ENCODE measurements at regions not wholly inside any gene's neighbourhood (a gene's known extent, or its start where the extent isn't known, plus 50 kb on each side); places are given as distances from the start of the nearest gene placed in this dataset.
"Not testable (repeated sequence)": the region's sequence is repeated elsewhere in the genome, so short reads cannot be mapped to it uniquely, and the experiment has no call there.

DNA sequence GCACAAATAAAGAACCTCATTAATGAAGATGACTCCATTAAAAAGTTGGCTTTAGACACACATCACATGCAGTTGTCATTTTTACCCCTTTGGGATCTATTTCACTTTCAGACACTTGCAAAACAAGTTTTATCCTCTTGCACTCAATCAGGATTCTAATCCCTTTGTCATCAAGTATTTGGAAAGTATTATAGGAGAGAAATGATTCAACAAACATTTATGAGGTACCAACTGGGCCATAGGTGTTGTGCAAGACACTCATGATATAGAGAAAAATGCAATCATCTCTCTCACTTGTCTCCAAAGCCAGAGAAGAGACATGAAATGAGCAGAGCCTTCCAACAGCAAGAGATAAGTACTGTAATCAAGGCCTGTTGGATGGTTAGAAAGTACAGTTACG, 327.7 kb downstream of the RMST start:
- DNase-seq (ENCODE audit: low read depth in 2 of 3, low spot score in 1 of 3) = no peak

DNA sequence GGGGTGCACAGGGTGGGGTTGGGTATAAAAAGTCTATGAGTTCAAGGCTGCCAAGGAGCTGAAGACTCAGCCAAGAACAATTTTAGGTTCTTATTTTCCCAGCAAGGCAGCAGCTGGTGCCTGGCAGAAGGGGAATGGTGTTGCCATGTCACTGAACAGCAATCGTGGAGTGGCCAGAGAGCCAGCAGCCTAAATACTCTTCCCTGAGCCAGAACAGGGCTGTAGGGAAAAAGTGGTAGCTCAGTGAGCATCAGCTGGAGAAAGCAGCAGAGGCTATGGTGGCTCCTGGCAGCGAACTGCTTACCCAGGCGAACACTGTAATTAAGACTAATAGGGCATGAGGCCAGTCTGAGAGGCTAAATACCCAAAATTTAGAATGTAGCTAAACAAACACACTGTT, 334.9 kb downstream of the RMST start:
- DNase-seq (ENCODE audit: low read depth in 2 of 3, low spot score in 1 of 3) = no peak

DNA sequence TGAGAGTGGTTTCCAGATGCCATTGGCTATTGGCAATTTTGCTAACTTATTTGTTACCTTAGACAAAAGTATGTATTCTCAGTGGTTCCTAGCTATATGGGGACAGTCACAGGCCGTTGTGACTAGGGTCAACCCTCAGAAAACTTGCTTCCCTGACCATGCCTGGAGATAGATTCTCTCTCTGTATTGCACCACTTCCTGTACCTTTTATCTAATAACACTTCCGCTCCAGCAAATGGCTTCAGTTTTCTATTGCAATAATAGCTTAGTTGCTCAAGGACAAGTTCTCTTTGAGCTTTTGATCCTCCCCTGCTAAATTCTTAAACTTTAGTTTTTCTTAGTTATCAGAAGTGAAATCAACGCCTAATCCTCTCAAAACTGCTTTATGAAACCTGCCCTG, 338.0 kb downstream of the RMST start:
- no peak for DNase-seq (ENCODE audit: low read depth in 2 of 3, low spot score in 1 of 3)

DNA sequence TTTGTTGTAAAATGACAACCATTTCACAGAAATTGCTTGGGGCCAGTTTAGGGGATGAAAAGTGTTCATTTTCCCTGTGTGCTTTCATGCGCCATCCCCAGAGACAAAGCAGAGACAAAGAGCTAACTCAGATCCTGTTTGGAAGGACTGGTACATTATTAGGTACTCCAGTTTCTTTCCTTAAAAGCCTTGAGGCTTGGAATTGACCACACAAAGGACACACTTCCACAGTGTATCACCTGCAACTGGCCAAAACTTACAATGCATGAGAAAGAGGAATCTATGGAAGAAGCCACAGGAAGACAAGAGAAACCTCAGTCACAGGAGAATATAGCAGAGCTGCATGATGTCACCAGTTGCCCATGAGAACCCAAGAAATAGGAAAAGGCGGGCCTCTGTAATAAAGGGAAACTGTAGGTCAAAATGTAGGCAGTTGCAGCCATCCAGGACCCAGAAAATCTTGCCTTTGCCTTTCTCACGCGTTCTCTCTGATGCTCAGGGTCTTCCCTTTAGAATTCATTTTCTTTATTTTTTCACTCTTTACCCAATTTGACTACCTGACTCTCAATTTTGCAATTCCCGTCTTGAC, 339.0 kb downstream of the RMST start:
- DNase-seq (ENCODE audit: low read depth in 2 of 3, low spot score in 1 of 3) = no peak

DNA sequence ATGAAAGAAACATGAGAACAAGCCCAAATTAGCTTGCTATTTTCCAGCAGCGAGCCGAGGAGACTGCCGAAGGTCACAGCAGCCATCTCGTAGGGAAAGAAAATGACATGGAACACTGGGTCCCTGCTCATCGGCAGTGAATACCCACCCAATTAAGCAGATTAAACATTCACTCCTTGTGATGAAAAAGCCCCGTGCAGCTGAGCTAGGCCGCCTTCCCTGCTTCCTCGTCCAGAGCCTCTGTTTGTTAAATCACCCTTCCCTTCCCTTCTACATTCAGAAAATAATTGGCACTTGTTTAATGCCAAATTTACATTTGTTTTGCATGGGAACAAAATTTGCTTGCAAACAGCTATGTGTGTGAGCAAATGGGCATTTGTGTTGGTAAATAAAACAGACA, 342.5 kb downstream of the RMST start:
- DNase-seq (ENCODE audit: low read depth in 2 of 3, low spot score in 1 of 3) = no peak

DNA sequence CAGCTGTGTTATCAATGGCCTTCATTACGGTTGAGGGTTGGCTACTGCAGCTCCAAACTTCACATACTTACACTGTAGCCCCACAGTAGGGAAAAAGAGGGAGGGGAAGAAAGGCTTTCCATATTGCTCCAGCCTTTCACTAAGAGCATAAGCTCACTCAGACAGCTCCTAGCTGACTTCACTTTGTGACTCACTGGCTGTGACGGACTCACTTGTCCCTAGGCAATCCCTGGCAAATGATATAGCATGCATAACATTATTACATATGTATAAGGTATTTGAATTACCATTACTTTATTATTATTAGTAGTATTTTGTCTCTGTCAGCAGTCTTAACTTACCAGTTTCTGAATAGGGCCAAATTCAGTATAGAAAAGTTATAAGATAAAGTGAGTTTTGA, 350.7 kb downstream of the RMST start:
- no peak for DNase-seq (ENCODE audit: low read depth in 2 of 3, low spot score in 1 of 3)

DNA sequence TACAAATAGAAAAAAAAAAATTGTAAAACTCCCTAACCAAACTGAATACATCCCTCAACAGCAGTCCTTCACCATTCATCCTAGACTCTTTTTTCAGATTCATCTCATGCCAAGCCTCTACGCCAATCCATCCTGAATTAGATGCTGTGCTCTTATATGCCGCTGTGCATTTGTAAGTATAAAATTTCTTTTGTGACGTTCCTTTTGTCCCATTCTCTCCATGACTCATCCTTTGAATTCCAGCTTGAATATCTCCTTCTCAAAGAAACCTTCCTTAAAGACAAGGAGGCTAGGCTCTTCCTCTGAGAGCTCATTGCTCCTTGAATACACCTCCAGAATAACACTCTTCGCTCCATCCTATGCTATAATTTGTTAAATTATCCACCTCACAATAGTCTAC, 359.2 kb downstream of the RMST start:
- no peak for DNase-seq (ENCODE audit: low read depth in 2 of 3, low spot score in 1 of 3)

DNA sequence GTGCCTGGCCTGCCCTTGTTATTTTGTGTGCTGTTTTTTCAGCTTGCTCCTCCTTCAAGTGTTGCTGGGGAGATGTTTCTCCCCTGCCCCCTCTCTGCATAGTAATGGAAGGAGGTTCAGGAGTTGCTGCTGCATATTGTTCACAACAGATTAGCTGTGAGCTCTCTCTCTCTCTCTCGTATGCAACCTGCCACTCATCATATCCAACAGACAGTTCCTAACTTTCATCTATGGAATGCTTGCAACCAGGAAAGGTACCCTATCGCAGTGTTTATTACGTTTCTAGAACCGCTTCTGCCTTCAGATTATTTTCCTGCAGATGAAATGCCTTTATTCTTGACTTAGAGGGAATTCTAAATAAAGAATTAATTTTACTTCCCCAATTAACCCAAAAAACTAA, 372.9 kb downstream of the RMST start:
- no peak for DNase-seq (ENCODE audit: low read depth in 2 of 3, low spot score in 1 of 3)

DNA sequence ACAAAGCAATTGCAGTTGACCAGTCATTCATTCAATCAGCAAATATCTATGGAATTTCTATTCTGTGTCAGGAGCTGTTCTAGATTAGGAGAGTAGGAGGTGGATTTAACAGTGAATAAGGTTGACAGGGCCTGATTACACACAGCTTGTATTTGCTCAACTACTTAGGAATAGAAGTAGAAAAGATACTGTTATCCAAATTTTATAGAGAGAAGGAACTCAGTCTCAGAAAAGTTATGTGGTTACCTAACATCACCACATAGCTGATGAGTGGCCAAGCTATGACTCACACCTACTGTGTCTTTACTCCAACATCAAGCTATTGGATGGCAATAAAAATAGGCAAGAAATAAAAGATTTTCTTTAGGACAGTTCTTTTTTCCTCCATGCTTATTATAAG, 374.8 kb downstream of the RMST start:
- DNase-seq (ENCODE audit: low read depth in 2 of 3, low spot score in 1 of 3) = no peak

DNA sequence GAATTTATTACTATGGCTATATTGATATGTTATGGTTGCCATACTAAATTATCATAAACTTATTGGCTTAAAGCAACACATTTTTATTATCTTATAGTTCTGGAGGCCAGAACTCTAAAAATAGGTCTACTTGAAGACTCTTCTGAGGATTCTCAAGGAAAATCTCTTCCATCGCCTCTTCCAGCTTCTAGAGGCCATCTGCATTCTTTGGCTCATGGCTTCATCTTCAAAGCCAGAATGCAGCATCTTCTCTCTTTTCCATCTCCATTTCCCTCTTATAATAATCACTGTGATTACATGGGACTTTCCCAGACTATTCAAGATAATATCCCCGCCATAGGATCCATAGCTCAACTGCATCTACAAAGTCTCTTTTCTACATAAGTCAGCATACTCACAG, 385.4 kb downstream of the RMST start:
- DNase-seq (ENCODE audit: low read depth in 2 of 3, low spot score in 1 of 3) = no peak

DNA sequence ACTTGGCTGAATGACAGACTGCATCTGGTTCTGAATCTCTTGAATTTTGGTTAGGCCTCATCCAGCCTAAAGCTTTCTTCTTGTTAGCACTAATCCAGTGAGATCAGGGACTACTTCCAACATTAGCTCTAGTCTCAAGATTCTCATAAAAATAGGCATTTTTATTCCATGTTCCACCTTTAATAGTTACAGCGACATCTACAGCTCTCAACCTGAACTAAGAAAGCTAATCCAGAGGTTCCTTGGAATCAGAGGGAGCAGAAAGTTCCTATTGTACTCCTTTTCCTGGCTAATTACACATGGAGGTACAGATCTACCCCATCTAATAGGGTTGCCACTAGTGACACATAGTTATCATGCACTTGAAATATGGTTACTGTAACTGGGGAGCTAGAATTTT, 391.9 kb downstream of the RMST start:
- DNase-seq (ENCODE audit: low read depth in 2 of 3, low spot score in 1 of 3) = no peak

DNA sequence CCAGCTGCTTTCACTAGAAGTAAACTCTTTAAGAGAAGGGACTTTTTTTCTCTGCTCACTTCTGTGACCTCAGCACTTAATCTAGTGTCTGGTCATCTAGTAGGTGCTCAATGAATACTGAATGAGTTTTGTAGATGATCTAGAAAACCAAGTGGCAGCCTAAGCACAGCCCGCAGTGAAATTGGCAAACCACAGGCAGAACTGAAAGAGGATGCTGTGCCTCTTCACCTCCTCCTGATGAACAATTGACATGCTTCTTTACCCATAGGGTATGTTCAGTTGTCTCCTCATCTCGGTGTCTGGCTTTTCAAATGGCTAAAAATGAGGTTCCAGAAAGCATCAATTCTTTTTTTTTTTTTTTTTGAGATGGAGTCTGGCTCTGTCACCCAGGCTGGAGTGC, 399.5 kb downstream of the RMST start:
- no peak for DNase-seq (ENCODE audit: low read depth in 2 of 3, low spot score in 1 of 3)

DNA sequence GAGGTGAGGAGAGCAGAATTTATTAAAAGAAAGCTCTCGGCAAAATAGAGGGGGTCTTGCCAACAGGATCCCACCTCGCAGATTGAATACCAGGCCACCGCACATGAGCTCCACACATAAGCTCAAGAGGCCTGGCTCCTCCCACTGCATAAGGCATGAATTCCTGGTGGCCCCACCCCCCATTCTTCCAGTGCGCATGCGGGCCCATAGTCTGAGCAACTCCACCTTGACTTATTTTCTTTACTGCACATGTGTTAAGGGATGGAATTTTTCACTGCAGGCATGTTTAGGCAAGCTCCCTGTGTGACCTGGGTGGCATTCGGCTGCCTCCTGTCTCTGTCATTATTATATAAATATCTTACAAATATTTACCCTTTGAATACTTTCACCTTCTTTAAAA, 412.5 kb downstream of the RMST start:
- DNase-seq (ENCODE audit: low read depth in 2 of 3, low spot score in 1 of 3) = no peak

DNA sequence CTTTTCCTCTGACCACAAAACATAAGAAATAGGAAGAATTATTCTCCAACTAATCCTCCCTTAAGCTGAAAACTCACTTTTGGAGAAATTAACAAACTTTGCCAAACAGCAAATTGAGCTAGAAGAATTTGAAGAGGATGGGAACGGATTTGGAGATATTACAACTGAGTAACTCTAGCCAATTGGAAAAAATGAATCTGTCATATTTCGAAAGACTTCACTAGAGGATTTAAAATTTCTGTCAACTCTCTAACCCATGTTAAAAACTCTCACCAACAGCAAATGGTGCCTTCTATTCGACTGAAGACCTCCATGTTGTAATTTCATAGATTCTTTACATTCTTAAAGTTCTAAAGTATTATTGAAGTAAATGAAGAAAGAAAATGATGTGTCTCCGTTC, 414.2 kb downstream of the RMST start:
- no peak for DNase-seq (ENCODE audit: low read depth in 2 of 3, low spot score in 1 of 3)

DNA sequence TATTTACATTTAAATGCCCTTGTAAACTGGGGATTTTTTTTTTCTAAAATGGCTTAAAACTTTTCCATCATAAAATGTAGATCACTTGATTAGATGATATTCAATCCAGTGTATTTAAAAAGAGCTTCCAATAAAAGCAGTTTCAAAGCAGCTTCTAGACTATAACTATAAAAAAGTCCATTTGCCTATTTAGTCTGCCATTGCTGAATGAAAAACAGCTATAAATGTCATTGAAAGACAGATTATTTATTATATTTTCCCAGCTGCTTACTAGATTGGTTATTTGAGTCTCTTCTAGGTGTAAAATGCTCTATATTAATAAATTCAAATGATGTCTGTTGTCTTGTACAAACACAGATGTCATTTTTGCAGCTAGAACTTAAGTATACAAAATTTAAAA, 414.8 kb downstream of the RMST start:
- DNase-seq (ENCODE audit: low read depth in 2 of 3, low spot score in 1 of 3) = no peak

DNA sequence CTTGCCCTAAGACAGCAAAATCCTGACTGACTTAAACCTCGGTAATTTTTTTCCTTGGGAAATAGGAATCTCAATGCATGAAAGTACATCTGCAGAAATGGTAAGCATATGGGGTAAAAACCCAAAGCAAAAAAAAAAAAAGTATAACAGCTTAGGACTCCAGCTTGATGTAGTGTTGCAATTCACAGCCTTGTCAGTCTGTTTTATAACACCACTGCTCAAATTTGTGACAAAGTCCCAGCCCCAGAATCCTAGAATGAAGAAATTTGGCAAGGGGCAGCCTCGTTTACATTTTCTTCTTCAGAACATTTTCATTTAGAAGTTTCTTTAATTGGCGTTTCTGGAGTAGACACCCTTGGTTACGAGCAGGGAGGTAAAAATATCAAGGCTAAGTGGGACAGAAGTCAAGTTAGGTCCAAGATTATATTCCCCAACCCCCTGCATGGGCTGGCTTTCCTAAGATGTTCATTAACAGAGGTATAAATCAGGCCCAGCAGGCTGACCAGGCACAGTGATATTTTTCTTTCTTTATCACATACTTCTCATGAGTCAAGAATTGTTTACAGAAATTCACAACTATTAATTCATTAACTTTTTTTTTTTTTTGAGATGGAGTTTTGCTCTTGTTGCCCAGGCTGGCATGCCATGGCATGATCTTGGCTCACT, 424.0 kb downstream of the RMST start:
- DNase-seq (ENCODE audit: low read depth in 2 of 3, low spot score in 1 of 3) = no peak

DNA sequence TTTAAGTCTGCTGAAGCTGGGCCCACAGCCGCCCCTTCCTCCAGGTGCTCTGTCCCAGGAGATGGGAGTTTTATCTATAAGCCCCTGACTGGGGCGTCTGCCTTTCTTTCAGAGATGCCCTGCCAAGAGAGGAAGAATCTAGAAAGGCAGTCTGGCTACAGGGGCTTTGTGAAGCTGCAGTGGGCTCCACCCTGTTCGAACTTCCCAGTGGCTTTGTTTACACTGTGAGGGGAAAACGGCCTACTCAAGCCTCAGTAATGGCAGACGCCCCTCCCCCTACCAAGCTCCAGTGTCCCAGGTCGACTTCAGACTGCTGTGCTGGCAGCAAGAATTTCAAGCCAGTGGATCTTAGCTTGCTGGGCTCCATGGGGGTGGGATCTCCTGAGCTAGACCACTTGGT, 435.3 kb downstream of the RMST start:
- not testable (repeated sequence) for DNase-seq (ENCODE audit: low read depth in 2 of 3, low spot score in 1 of 3)

DNA sequence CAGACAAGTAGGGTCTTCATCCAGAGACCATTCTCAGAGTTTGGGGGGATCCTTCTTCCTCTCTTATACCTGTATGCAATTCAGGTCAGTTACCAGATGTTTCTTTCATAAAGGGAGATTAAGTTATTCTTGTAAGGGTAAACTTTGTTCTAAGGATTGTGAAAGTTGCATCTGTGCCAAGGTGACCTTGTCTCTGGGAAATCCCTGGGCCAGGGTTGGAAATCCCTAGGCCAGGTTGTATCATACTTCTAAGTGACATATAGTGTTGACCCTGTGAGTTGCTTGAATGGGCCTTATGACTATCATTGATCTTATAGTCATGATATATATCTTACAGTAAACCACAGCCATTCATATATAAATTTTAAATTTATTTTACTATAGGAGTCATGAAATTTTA, 436.9 kb downstream of the RMST start:
- no peak for DNase-seq (ENCODE audit: low read depth in 2 of 3, low spot score in 1 of 3)

DNA sequence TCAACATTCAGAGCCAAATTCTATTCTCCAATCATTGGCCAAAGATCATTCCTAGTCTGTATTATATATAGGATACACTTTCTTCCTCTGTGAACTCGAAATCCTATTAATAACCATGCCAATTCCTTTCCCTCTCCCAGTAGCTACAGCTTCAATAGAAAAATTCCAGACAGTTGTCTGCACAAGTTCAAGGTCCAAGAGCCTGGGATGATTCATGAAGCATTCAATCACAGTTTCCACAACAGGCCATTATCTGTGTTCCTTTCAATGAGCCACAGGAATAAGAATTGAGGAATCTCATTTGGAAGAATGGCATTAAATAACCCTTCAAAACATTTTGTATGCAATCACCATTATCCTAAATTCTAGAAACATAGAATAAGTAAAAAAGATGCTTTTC, 437.4 kb downstream of the RMST start:
- no peak for DNase-seq (ENCODE audit: low read depth in 2 of 3, low spot score in 1 of 3)

DNA sequence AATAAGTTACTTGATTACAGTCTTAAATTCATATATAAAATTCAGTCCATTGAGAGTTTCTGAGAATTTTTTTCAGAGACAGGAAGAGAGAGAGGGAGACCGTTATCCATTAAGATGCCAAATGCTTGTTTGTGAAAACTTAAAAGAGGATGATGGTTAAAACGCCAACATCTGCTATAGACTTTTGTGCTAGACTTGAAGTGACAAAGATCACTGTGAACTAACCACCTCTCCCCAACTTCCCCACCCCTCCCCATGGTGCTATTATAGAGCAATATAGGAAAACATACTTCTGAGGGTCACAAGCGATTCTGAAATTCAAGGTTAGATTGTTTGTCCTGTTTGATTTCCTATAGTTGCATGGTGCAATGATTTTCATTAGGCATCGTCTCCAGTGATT, 440.8 kb downstream of the RMST start:
- DNase-seq (ENCODE audit: low read depth in 2 of 3, low spot score in 1 of 3) = no peak

DNA sequence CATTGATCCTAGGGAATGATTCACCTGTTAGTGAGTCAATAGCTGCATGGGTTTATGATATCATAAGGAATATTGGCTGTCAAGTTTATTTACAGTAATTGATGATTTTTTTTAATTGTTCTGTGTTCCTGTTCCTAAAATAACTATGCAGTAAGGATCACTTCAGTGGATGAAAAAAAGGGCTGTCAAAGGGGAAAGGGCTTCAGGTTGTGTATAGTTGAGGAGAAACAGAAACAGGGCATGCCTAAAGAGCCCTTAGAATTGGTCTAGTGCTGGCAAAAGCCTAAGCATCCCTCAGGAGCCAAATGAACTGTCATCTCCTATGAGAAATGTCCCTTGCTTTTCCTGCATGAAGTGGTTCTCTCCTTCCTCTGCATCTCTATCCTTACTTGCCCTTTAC, 444.9 kb downstream of the RMST start:
- DNase-seq (ENCODE audit: low read depth in 2 of 3, low spot score in 1 of 3) = no peak

DNA sequence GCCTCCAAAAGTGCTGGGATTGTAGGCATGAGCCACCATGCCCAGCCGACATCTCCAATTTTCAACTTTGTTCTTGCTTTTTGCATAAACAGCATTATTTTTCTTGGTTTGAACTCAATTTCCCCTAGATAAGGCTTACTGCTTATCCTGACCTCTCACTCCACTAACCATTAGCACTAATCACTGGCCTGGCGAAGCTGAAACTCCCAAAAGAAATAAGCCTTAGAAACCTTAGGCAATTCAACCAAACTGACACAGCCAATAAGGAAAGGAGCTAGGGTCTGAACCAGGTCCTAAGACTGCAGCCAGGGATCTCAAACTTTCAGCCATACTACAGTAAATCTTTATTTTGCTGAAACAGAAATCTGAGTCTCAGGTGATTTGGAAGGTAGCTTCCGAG, 448.0 kb downstream of the RMST start:
- no peak for DNase-seq (ENCODE audit: low read depth in 2 of 3, low spot score in 1 of 3)

DNA sequence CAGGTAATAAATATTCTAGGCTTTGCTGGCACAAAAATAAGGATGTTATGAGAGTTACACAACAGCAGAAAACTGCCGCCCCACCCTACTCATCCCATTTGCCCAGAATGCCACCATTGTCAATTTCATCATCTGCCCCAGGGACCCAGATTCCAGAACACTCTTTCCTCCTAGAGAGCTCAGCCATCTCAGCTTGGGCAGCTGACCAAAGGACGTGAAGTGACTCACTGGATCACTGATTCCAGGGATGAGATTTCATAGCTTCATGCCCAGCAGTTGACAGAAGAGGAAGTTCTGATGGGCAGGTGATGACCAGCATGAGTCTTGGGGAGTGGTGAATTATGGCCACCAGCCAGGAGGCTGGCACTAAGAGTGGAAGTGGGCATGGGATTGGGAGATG, 450.3 kb downstream of the RMST start:
- DNase-seq (ENCODE audit: low read depth in 2 of 3, low spot score in 1 of 3) = no peak

Data from stimulated activated CD4-positive, alpha-beta T cell treated with anti-CD3 and anti-CD28 coated beads, Interleukin-12 subunit alpha, Interleukin-12 subunit beta, amount 100 ng/mL, for 48 hours (primary cell).